HG03025 (cell line): ENCODE measurements at regions not wholly inside any gene's neighbourhood (a gene's known extent, or its start where the extent isn't known, plus 50 kb on each side); places are given as distances from the start of the nearest gene placed in this dataset.

Experiments
- ATAC-seq: cut with Tn5 transposase; IDR thresholded peaks from one replicate; pipeline ENCODE4 v1.9.1; 2021; ENCODE audit warnings: mild to moderate bottlenecking, moderate library complexity; ENCODE audit not compliant: unreplicated experiment, low FRiP score

DNA sequence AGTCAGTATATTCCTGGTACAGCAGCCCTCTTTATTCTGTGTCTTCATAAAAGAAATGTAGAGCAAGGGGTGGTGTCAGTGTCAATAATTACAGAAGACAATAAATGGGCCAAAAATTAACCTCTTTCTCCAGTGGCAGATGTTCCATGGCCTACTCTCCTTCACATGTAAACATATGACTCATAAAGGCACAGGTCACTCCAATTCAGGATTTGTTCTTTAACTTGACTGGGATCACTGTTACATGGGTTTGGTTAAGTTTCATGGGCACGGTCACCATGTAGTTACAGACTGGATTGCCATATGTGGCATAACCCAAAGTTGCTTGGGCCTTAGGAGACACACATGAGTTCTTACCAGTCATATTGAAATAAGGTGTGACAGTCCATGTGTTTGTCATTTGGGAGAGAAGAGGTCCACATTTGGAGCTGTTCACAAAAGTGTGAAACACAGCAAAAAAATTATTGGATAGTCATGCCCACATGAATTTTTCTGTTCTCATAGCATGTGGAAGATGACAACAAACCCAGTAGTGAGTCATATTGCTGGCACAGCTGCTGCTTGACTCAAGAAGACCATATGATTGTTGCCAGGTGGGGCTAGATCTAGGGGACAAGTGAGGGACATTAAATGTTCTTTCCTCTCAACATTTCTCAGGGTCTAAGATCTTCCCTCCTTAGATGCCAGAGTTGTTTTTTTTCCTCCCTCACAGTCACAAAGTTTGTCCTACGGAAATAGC lies 68.1 kb upstream of the HTR2A start:
- no peak for ATAC-seq

GRCh38 chr13:46963904-46964303 lies 67.1 kb upstream of the HTR2A start:
- ATAC-seq = no peak

- ATAC-seq = no peak
These were observed 65.6 kb upstream of the HTR2A start for GRCh38 chr13:46962281-46962941.

DNA sequence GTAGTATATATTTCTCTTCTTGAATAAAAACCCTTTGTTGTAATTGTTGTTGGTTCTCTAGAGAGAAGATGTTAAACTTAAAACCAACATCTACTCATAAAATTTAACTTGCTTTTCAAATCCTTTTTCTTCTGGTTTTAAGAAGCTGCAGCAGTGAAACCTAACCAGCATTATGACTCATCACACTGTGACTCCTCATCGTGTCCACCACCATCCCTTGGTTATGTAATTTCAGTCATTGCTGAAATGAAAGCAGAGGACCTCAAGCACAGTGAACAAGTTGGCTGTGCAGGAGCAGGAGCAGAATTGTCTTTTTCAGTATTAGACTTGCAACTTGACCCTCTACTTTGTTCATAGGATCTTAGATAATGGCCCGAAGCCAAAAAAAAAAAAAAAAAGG lies 64.9 kb upstream of the HTR2A start:
- ATAC-seq = peak; percentile 98

DNA sequence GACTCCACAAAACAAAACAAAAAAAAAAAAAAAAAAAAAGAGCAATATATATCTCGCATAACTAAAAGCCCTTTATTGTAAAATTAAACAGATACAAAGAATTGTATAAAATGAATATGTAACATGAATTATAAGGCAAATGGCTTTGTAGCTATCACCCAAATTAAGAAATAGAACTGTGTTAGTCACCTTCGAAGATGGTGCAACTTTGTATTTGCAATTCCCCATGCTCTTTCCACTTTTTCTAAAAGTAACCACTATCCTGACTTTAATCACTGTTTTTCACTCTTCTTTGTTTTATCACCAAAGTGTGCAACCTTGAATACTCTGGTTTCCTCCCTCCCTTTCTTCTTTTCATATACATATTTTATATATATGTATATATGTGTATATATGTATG lies 57.1 kb upstream of the HTR2A start:
- ATAC-seq = no peak

DNA sequence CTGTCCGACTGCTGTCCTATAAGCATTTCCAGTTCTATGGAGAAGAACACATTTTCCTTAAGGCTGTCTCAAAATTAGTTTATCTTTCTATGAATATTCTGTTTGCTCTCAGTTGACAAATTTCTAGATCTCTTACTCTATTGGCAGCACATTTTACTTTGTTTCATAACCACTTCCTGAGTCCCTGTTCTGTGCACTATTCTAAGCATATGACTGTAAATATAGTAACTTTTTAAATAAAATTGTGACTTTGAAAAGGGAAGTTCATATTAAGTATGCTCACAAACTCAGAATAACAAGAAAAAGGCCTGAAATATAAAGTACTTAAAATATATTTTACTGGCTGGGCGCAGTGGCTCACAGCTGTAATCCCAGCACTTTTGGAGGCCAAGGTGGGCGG lies 56.5 kb upstream of the HTR2A start:
- ATAC-seq = peak; percentile 72

DNA sequence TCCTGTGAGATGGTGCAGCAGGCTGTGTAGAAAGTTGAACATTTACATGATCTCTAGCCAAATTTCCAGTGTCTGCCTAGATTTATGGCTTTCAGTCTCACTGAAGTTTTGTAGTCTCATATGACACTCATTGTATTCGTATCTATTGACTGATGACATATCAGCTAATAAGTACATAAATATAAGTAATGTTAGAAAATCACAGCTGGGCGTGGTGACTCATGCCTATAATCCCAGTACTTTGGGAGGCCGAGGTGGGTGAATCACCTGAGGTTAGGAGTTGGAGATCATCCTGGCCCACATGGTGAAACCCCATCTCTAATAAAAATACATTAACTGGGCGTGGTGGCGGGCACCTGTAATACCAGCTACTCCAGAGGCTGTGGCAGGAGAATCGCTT lies 54.7 kb upstream of the HTR2A start:
- no peak for ATAC-seq

- no peak for ATAC-seq
These were observed 52.4 kb upstream of the HTR2A start for GRCh38 chr13:46949211-46949610.

DNA sequence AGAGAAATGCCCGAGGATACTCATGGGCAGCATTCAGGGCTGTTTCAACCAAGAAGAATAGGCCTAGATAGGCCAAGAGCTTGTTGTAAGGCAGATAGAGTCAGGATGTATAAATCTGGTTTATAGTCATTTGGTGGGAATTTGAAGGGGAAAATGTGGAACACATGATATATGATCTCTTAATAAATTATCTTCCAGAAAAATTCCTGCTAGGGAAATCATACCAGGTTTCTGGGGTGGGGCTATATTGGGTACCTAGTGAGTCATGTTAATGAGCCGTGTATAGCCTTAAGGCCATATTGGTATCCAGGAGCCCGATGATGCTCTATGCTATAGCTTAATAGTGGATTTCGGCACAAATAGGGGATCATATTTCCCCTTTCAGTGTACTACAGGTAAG lies 51.5 kb upstream of the HTR2A start:
- no peak for ATAC-seq

GRCh38 chr13:46947425-46948191 lies 50.8 kb upstream of the HTR2A start:
- ATAC-seq = no peak
